ENCODE measurements at regions not wholly inside any gene's neighbourhood (a gene's known extent, or its start where the extent isn't known, plus 50 kb on each side); places are given as distances from the start of the nearest gene placed in this dataset.

DNA sequence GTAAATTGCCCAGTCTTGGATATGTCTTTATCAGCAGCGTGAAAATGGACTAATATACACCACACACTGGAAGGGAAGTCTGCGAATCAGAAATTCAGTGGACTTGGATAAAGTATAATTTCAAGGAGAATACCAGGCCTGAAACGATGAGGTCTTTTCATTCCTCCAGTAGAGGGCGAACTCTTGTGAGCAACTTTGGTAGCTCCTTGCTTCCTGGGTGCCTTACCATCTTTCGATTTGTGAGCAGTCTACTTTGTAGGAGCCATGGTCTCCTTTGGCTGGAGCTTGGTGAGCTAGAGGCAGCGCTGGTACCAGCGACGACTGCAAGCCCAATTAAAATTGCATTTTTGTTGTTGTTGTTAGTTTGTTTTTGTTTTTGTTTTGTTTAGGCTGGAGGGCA is 791.9 kb downstream of the FAT4 start:
- H3K9me3 ChIP-seq (ENCODE audit: control insufficient read depth, insufficient read depth, low read depth, low read length): no peaks in the 10 kb centered on the region
- no peak overlapping the region for H3K4me2 ChIP-seq (ENCODE audit: extremely low read depth, insufficient read depth, low read length)
- H3K4me1 ChIP-seq (ENCODE audit: control insufficient read depth, extremely low read depth, insufficient read depth, low read length): no peaks in the 10 kb centered on the region
- H3K9ac ChIP-seq (ENCODE audit: insufficient read depth, low read length): no peak overlapping the region
- no peak overlapping the region for H3K27ac ChIP-seq (ENCODE audit: insufficient read depth, low read length)
- no peaks in the 10 kb centered on the region for H3K79me2 ChIP-seq (ENCODE audit: control insufficient read depth, insufficient read depth, low read length)
- no peaks in the 10 kb centered on the region for H4K20me1 ChIP-seq (ENCODE audit: control insufficient read depth, extremely low read depth, insufficient read depth, low read length)
- no peaks in the 10 kb centered on the region for H3K27me3 ChIP-seq (ENCODE audit: control insufficient read depth, insufficient read depth, low read length)
- H3K36me3 ChIP-seq (ENCODE audit: control insufficient read depth, insufficient read depth, low read length): no peaks in the 10 kb centered on the region
- no peak overlapping the region for H2AFZ ChIP-seq (ENCODE audit: low read length)
- TF ChIP-seq, protein P1, sequence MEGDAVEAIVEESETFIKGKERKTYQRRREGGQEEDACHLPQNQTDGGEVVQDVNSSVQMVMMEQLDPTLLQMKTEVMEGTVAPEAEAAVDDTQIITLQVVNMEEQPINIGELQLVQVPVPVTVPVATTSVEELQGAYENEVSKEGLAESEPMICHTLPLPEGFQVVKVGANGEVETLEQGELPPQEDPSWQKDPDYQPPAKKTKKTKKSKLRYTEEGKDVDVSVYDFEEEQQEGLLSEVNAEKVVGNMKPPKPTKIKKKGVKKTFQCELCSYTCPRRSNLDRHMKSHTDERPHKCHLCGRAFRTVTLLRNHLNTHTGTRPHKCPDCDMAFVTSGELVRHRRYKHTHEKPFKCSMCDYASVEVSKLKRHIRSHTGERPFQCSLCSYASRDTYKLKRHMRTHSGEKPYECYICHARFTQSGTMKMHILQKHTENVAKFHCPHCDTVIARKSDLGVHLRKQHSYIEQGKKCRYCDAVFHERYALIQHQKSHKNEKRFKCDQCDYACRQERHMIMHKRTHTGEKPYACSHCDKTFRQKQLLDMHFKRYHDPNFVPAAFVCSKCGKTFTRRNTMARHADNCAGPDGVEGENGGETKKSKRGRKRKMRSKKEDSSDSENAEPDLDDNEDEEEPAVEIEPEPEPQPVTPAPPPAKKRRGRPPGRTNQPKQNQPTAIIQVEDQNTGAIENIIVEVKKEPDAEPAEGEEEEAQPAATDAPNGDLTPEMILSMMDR (conservative IDR thresholded peaks at IDR 0.05 in 1 of 2, IDR thresholded peaks at IDR 0.05 in 1 of 2; ENCODE audit: low read depth in 1 of 2, low read length in 2 of 2): no peak
- TF ChIP-seq EZH2 (IDR thresholded peaks at IDR 0.05; ENCODE audit: low read length, missing control alignments): no peak
- DNase-seq (ENCODE audit: low read depth in 2 of 2): no peak
- no peak overlapping the region for H3K4me3 ChIP-seq (replicated peaks in 1 of 4; ENCODE audit: control extremely low read depth in 1 of 4, insufficient read depth in 1 of 4, low read depth in 3 of 4, low read length in 4 of 4)

DNA sequence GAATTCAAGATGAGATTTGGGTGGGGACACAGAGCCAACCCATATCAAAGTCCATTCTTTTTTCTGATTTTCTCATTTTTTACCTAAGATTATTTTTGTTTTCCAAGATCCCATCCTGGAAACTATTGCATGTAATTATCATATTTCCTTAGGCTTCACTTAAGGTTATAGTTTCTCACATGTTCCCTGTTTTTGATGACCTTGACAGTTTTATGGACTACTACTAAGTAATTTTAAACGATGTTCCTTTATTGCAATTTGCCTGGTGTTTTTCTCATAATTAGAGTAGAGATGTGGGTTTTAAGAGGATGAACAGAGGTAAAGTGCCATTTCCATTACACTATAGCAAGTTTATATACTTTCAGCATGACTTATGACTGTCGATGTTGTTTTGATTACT is 795.1 kb downstream of the FAT4 start:
- H3K27me3 ChIP-seq (ENCODE audit: control insufficient read depth, insufficient read depth, low read length): no peaks in the 10 kb centered on the region
- no peaks in the 10 kb centered on the region for H3K36me3 ChIP-seq (ENCODE audit: control insufficient read depth, insufficient read depth, low read length)

DNA sequence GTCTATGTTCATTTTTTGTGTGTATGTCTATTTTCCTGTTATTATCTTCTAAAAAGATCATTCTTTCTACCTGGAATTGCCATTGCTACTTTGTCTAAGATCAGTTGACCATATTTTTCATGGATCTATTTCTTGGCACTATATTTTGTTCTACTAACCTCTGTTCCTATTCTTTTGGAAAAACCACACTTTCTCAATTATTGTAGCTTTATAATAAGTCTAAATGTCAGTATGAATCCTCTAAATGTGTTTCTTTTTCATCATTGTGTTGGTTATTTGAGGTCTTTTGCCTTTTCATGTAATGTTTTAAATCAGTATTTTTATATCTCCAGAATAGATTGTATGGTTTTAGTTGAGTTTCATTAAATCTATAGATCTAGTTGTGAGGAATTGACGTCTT is 798.3 kb downstream of the FAT4 start:
- Histone ChIP-seq H3K27ac (ENCODE audit: insufficient read depth, low read length) (no peak overlapping the region), H3K4me3 (replicated peaks in 1 of 4; ENCODE audit: control extremely low read depth in 1 of 4, insufficient read depth in 1 of 4, low read depth in 3 of 4, low read length in 4 of 4) (no peak overlapping the region), H2AFZ (ENCODE audit: low read length) (no peak overlapping the region), H3K9me3 (ENCODE audit: control insufficient read depth, insufficient read depth, low read depth, low read length) (no peaks in the 10 kb centered on the region), H3K79me2 (ENCODE audit: control insufficient read depth, insufficient read depth, low read length) (no peaks in the 10 kb centered on the region), H3K27me3 (ENCODE audit: control insufficient read depth, insufficient read depth, low read length) (no peaks in the 10 kb centered on the region), H3K36me3 (ENCODE audit: control insufficient read depth, insufficient read depth, low read length) (no peaks in the 10 kb centered on the region), H4K20me1 (ENCODE audit: control insufficient read depth, extremely low read depth, insufficient read depth, low read length) (no peaks in the 10 kb centered on the region), H3K4me1 (ENCODE audit: control insufficient read depth, extremely low read depth, insufficient read depth, low read length) (no peaks in the 10 kb centered on the region), H3K4me2 (ENCODE audit: extremely low read depth, insufficient read depth, low read length) (no peak overlapping the region), H3K9ac (ENCODE audit: insufficient read depth, low read length) (no peak overlapping the region)
- DNase-seq (ENCODE audit: low read depth in 2 of 2): no peak
- TF ChIP-seq EZH2 (IDR thresholded peaks at IDR 0.05; ENCODE audit: low read length, missing control alignments): no peak
- TF ChIP-seq, protein P1 (conservative IDR thresholded peaks at IDR 0.05 in 1 of 2, IDR thresholded peaks at IDR 0.05 in 1 of 2; ENCODE audit: low read depth in 1 of 2, low read length in 2 of 2): no peak

More for the DNA sequence above, 795.1 kb downstream of the FAT4 start:
- TF ChIP-seq, protein P1 (conservative IDR thresholded peaks at IDR 0.05 in 1 of 2, IDR thresholded peaks at IDR 0.05 in 1 of 2; ENCODE audit: low read depth in 1 of 2, low read length in 2 of 2): no peak
- TF ChIP-seq EZH2 (IDR thresholded peaks at IDR 0.05; ENCODE audit: low read length, missing control alignments): no peak
- Histone ChIP-seq H3K4me3 (replicated peaks in 1 of 4; ENCODE audit: control extremely low read depth in 1 of 4, insufficient read depth in 1 of 4, low read depth in 3 of 4, low read length in 4 of 4) (no peak overlapping the region), H3K4me1 (ENCODE audit: control insufficient read depth, extremely low read depth, insufficient read depth, low read length) (no peaks in the 10 kb centered on the region), H3K4me2 (ENCODE audit: extremely low read depth, insufficient read depth, low read length) (no peak overlapping the region), H2AFZ (ENCODE audit: low read length) (no peak overlapping the region), H3K9me3 (ENCODE audit: control insufficient read depth, insufficient read depth, low read depth, low read length) (no peaks in the 10 kb centered on the region), H3K79me2 (ENCODE audit: control insufficient read depth, insufficient read depth, low read length) (no peaks in the 10 kb centered on the region), H3K9ac (ENCODE audit: insufficient read depth, low read length) (no peak overlapping the region), H4K20me1 (ENCODE audit: control insufficient read depth, extremely low read depth, insufficient read depth, low read length) (no peaks in the 10 kb centered on the region), H3K27ac (ENCODE audit: insufficient read depth, low read length) (no peak overlapping the region)
- no peak for DNase-seq (ENCODE audit: low read depth in 2 of 2)

All from fibroblast of lung (primary cell).